AG09319 (cell line): ENCODE measurements at regions not wholly inside any gene's neighbourhood (a gene's known extent, or its start where the extent isn't known, plus 50 kb on each side); places are given as distances from the start of the nearest gene placed in this dataset.
"Not testable (repeated sequence)": the region's sequence is repeated elsewhere in the genome, so short reads cannot be mapped to it uniquely, and the experiment has no call there.

Experiments
- DNase-seq: peaks from one replicate; pipeline ENCODE4 v3.0.0-alpha.2; 2010; ENCODE audit warnings: low read depth; ENCODE audit errors: extremely low read depth
- CTCF ChIP-seq: IDR thresholded peaks from 2 replicates; pipeline ENCODE4 v1.5.1; 2011; ENCODE audit warnings: low read depth, mild to moderate bottlenecking, inconsistent platforms, low read length, moderate library complexity

- TF ChIP-seq CTCF = no peak
- DNase-seq = no peak
Observed at GRCh38 chr9:135186248-135187164, 99.0 kb downstream of the OLFM1 start.

- no peak for DNase-seq
Observed at GRCh38 chr9:135187365-135187764, 99.9 kb downstream of the OLFM1 start.

GRCh38 chr9:135188681-135189151 lies 101.2 kb downstream of the OLFM1 start:
- TF ChIP-seq CTCF = no peak
- no peak for DNase-seq

More at GRCh38 chr9:135187365-135187764, 99.9 kb downstream of the OLFM1 start:
- TF ChIP-seq CTCF = no peak

GRCh38 chr9:135189497-135189896 lies 102.0 kb downstream of the OLFM1 start:
- TF ChIP-seq CTCF = no peak
- DNase-seq = no peak

GRCh38 chr9:135190789-135191577 lies 103.5 kb downstream of the OLFM1 start:
- TF ChIP-seq CTCF = no peak
- no peak for DNase-seq

- DNase-seq = no peak
- no peak for TF ChIP-seq CTCF
Observed at GRCh38 chr9:135192686-135193085, 105.2 kb downstream of the OLFM1 start.

GRCh38 chr9:135195975-135196374 lies 108.5 kb downstream of the OLFM1 start:
- DNase-seq = not testable (repeated sequence)
